Renal cortical epithelial cell (primary cell): ENCODE measurements at regions not wholly inside any gene's neighbourhood (a gene's known extent, or its start where the extent isn't known, plus 50 kb on each side); places are given as distances from the start of the nearest gene placed in this dataset.
"Not testable (repeated sequence)": the region's sequence is repeated elsewhere in the genome, so short reads cannot be mapped to it uniquely, and the experiment has no call there.

ENCODE experiments used
- DNase-seq: peaks from one replicate; pipeline ENCODE4 v3.0.0-alpha.2; 2011; ENCODE audit warnings: low read depth

- DNase-seq, result no peak
These were observed 368.2 kb upstream of the NPVF start for GRCh38 chr7:25596443-25596842.

- peak; percentile 3 for DNase-seq
These were observed 369.7 kb upstream of the NPVF start for GRCh38 chr7:25597946-25598345.

GRCh38 chr7:25598765-25599164 lies 370.5 kb upstream of the NPVF start:
- DNase-seq, result no peak

- DNase-seq, result no peak
These were observed 372.1 kb upstream of the NPVF start for GRCh38 chr7:25600262-25600920.

GRCh38 chr7:25602730-25603426 lies 374.6 kb upstream of the NPVF start:
- DNase-seq, result not testable (repeated sequence)

- not testable (repeated sequence) for DNase-seq
These were observed 375.1 kb upstream of the NPVF start for GRCh38 chr7:25603427-25603740.

- no peak for DNase-seq
These were observed 382.9 kb upstream of the NPVF start for GRCh38 chr7:25611196-25611595.

- no peak for DNase-seq
These were observed 385.6 kb upstream of the NPVF start for GRCh38 chr7:25613912-25614311.

GRCh38 chr7:25614415-25614814 lies 386.1 kb upstream of the NPVF start:
- DNase-seq, result no peak

GRCh38 chr7:25615003-25615402 lies 386.7 kb upstream of the NPVF start:
- no peak for DNase-seq

- DNase-seq, result no peak
These were observed 387.3 kb upstream of the NPVF start for GRCh38 chr7:25615593-25615992.

- DNase-seq, result no peak
These were observed 388.9 kb upstream of the NPVF start for GRCh38 chr7:25617214-25617613.

GRCh38 chr7:25617673-25618072 lies 389.4 kb upstream of the NPVF start:
- DNase-seq, result no peak

GRCh38 chr7:25619381-25619780 lies 391.1 kb upstream of the NPVF start:
- DNase-seq, result no peak

- DNase-seq, result no peak
These were observed 391.9 kb upstream of the NPVF start for GRCh38 chr7:25619963-25620799.

- DNase-seq, result no peak
These were observed 393.7 kb upstream of the NPVF start for GRCh38 chr7:25621993-25622392.

GRCh38 chr7:25622695-25623094 lies 394.4 kb upstream of the NPVF start:
- DNase-seq, result no peak

- DNase-seq, result peak; percentile 38
These were observed 395.8 kb upstream of the NPVF start for GRCh38 chr7:25624051-25624450.

GRCh38 chr7:25624833-25625232 lies 396.5 kb upstream of the NPVF start:
- DNase-seq, result no peak

GRCh38 chr7:25625306-25625992 lies 397.2 kb upstream of the NPVF start:
- DNase-seq, result no peak

GRCh38 chr7:25626451-25627131 lies 398.3 kb upstream of the NPVF start:
- no peak for DNase-seq

- DNase-seq, result no peak
These were observed 400.2 kb upstream of the NPVF start for GRCh38 chr7:25628446-25628845.
